Hepatic stellate cell (primary cell): ENCODE measurements at regions not wholly inside any gene's neighbourhood (a gene's known extent, or its start where the extent isn't known, plus 50 kb on each side); places are given as distances from the start of the nearest gene placed in this dataset.

Source experiments
- DNase-seq: peaks from one replicate; pipeline ENCODE4 v3.0.0; 2011; ENCODE audit warnings: low spot score

DNA sequence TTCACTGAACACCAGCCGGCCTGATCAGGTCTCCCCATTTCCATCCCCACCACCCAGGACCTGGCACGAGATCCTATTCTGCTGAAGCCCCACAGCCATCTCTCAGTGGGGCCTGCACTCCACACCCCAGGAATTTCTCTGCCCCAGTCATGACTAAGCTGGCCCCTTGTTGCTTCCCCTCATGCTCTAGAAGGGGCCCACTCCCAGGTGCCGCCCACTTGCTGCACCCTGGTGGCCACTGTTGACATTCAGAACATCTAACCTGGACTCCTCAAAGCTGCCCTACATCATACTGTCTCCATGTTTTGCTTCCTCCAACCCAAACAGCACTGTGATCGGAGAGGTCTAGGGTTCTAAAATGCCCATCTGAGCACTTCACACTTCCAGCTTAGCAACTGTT lies 90.7 kb upstream of the KLHL29 start:
- DNase-seq = no peak

DNA sequence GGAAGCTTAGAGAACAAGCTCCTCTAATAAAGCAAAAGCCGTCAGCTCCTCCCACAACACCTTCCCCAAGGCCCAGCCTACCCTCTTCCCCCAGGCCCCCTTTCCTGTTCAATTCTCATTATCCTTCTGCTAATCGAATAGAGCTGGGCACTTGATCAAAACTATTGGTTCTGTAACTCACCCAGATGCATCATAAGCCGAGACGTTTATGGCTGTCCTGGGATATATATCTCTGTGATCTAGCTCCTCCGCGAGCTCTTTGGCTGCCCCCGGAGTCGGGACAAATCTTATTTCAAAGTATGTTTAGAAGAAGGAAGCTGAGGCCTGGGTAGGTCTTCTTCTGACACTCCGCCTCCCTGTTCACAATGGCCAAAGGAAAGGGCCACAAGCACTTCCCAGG lies 88.3 kb upstream of the KLHL29 start:
- DNase-seq = no peak

DNA sequence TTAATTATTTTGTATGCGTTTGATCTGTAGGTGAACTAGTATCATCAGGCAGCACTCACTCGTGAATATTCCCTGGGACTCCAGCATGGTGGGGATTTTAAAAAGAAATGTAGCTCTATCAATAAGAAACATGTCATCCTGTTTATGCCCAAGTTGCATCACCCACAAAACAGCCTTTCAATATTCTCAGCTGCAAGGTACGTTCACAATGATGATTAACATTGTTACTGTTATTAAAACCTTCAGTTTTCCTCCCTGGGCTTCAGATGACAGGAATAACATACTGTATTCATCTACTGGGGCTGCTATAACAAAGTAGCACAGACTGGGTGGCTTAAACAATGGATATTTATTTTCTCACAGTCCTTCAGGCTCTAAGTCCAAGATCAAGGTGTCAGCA lies 87.9 kb upstream of the KLHL29 start:
- no peak for DNase-seq

DNA sequence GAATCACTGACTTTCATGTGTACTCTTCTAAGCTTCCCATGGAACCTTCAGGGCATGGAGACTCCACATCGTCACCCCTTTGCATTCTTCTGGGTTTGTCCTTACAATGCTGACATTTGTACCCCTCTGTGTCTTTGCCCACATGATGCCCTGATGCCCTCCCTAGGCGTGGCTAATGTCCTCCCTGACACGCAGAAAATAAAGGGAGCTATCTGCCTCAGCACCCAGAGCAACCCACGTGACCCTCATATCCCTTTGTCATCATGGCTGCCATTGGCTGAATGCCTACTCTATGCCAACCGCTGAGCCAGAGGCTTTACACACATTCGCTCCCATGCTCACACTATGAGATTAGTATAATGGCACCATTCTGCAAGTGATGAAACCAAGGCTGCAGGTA lies 86.4 kb upstream of the KLHL29 start:
- DNase-seq = no peak

DNA sequence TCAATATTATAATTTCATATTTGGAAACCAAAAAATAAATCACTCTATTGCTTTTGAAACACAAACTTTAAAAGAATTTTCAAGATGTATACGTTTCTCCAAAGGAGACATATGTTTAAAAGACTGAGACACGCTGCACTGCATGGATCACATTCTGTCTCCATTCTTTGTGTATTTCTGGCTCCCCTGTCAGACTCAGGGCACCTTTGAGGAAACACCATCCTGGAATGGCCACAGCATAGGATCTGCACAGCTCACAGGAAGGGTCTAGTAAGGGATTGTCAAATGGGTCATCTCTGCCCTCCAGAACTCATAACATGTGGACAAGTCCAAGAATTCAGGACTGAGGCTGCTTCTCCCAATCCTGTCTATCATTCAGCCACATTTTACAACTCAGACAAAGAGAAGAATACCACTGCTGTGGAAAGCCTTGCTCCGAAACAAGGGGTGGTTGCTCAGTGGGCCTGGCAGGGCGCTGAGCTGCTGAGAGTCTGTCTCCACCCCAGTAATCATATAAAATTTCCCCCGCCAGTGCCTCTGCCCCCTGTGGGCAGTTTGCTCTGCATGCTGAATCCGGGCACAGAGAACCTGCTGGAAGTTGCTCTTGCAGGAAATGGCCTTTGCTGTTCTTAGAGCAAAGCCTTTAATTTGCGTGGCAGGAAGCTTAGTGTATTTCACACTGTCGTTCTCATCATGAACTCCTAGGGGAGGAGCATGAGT lies 85.3 kb upstream of the KLHL29 start:
- no peak for DNase-seq

DNA sequence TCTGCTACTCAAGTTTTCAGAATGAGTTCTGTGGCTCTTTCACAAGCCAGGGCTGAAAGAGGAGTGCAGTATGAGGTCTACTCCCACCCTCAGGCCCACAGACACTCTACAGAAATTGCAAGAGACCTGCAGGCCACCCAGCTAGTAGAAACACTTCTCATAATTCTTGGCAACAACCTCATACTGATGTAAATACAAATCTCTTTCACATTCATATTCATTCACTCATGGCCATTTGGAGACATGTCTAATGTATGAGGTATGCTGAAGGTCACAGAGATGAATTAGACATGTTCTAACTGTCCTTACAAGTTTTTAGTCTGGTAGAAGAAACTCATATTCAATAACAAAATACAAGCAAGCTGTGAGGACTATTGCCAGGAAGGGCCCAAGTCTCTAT lies 83.8 kb upstream of the KLHL29 start:
- DNase-seq = no peak

DNA sequence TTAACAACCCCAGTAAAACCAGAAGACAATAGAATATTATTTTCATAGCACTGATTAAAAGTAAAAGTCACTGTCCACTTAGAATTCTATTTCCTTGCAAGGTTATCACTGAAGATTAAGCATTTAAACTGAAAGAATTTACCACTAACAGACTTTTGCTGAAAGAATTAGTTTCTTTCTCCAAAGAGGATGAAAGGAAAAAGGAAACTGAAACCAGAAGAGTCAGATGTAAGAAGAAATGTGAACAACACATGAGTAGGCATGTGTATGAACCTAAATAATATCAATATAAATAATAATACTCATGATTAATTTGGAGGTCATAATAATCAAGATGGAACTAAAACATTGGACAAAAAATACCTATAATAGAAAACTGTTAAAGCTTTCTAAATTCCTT lies 82.4 kb upstream of the KLHL29 start:
- DNase-seq = no peak

DNA sequence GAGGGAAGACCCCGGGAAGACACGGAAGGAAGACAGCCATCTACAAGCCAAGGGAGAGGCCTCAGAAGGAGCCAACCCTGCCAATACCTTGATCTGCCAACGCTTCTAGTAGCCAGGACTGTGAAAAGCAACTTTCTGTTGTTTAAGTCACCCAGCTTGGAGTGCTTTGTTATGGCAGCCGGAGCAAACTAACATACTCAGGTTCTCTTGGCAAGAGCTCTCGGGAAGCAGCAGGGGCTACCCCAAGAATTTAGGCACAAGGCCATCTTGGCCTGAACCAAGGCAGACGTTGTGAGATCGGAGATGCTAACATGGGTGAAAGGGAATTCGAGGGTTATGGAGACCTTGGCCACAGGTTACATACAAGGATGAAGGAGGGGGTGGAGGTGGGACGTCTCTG lies 78.6 kb upstream of the KLHL29 start:
- no peak for DNase-seq

DNA sequence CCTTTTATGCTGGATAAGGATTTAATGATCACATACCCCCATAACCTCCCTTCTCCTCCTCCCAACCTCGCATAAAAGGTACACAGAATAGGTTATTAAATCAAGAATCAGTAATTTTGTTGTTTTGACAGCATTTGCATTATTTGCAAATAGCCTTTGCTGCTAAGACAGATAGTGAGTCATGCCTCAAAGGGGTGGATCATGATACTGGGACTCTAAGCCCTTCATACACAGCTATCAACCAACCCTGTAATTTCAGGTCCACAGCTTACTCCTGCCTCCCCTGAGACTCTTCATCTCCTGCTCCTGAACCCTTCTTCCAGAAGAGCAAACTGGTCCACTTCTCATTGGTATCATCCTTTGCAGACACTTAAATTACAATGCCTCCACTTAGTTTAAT lies 73.8 kb upstream of the KLHL29 start:
- DNase-seq = no peak

DNA sequence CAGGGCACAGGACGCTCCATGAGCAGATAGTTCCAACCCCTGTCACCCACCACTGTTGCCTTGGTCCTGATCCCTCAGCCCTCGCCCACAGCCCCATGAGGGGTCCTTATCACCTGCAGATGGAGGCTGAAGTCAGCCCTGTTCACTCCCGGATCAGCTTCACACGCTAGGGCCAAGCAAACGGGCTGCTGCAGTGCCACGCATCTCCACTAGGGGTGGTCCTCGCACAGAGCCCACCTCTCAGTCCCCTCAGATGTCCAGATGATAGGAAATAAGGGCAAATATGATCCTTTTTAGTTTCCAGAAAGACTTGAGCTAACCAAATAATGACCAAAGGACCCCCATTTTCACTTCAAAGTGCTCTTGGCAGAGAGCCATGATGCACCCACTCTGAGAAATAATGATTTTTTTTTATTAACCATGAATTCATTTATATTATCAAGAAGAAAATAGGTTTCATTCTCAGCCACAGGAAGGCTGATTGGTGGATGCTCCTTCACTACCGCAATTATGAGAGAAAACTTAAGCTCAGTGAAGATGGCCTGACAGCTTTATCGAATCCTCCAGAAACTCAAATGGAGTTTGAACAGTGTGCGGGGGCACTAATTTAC lies 71.9 kb upstream of the KLHL29 start:
- DNase-seq = no peak

DNA sequence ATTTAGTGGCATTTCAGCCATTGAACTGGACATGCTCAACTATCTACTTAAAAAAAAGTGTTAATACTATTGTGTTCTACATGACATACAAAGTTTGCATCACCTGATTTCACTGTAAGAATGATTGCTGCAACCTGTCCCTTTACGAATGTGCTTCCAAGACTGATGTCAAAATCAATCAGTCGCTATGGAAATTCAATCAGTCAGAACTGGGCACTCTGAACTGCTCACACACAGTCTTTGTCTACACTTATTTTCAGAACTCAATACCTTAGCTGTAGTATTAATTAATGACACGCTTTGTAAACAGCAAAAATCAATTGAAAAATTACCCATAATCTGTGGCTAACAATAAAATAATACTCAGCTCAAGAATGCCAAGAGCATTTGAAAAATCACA lies 70.3 kb upstream of the KLHL29 start:
- DNase-seq = no peak

DNA sequence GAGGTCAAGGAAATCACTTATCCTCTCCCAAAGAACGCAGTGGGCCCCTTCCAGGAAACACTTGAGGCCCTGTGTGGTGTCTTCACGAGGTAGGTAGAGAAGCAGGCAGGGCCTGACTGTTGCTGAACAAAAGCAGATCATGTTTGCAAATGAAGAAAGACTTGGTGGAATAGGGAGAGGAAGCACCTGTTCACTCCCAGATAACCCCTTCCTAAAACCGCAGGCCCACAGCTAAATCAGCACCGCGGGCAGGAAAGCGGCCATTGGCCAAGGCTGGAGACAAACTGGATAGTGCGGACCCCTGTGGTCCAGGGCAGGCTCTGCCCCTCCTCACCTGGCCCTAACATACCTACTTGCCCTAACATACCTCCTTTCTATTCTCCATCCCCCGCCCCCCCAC lies 64.9 kb upstream of the KLHL29 start:
- no peak for DNase-seq

DNA sequence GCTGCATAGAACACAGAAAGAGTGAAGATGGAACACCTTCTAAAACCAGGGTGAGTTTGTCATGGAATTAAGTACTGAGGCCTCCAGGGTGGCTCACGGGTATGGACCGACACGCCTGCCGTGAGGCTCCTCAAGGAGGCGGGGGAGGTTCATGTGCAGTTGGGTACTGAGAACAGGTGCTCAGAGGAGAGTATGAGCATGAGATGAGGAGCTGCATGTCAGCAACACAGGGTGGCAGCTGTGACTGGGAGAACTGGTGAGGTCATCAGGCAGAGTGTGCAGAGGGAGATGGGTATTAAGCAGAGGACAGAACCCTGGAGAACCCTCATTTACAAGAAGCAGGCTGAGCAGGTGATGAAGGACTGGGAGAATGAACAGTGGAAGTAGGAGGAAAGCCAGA lies 63.2 kb upstream of the KLHL29 start:
- no peak for DNase-seq

DNA sequence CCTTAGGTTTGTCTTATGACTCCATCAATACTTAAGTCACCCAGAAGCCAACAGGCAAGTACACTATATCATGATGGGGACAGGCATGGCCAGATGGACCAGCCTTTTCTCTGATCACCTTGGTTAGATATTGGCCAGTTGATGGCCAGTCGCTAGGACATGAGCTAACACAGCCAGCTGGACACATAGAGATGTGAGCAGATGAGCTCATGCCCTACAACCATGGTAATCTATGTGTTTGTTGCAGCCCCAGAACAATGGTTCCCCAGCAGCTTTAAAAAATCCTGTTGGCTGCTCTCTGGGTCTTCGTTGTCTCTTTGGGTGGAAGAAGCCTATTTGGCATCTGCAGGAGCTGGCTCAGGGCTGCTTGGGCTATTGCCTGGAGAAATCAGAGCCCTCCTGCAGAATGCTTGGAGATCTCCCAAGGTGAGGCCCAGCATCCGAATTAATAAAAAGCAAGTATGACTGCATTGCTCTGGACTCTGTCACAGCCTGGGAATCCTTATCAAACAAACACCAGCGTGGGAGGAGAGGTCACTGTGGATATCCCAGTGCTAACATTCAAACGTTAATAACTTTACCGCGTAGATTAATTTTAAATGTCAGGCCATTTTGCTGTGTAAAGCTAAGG lies 62.3 kb upstream of the KLHL29 start:
- no peak for DNase-seq

DNA sequence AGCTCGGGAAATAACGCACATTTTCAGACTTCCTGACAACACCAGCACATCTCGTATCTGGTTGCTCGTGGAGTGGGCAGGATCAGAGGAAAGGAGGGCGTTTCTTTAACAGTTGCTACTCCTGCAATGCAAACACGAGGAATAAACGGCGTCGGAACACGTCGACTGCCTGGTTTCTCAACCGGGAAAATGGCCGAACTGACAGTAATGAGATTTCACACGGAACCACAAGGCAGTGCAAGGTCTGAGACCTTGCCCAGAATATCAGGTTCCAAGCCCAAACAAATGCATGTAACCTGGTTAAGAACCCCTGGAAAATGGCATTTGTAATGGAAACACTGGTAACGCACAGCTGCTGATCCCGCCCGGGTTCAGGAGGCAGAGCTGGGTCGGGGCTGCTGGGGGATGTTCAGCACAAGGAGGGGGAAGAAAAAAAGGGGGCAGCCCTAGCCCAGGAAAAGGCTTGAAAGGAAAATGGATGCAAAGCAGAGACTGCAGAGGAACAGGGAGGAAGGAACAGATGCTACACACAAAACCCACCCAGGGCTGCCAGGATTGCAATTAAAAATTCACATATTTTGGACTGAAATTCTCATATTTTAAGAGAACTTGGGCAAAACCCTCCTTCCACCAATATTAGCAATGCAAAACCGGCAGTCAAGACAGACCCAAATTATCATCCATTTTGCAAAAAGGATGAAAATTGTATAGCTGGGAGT lies 61.6 kb upstream of the KLHL29 start:
- DNase-seq = no peak

DNA sequence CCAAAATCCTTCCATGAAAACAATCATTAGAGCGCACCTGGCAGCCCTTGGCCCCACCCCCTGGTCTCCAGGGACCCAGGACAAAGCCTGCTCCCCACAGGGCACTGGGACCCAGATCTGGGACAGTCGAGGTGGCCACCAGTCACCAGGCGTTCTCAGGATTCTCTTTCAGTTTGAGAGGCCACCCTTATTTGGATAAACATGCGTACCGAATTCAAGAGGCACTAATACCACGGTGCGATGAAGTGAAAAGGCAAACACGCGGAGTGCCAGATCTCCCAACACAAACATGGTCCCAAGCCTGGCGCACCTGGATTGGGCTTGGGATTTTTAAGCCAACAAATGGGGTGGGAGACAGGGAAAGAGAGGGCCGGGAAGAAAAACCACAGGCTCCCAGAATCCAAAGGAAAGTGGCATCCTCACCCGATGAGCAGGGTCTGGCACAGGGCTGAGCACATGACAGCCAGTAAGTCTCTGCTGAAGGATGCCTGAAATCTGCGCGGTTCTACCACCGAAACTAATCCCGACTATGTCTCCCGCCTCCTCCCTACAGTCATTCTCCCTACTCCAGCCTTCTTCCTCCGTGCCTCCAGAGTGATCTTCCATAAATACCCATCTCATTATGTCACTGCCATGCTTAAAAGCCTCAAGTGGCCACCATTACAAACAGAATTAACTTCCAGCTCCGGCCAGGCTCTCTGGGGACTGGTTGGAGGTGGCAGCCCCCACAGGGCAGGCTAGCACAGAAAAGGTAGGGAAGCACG lies 60.9 kb upstream of the KLHL29 start:
- DNase-seq = no peak

DNA sequence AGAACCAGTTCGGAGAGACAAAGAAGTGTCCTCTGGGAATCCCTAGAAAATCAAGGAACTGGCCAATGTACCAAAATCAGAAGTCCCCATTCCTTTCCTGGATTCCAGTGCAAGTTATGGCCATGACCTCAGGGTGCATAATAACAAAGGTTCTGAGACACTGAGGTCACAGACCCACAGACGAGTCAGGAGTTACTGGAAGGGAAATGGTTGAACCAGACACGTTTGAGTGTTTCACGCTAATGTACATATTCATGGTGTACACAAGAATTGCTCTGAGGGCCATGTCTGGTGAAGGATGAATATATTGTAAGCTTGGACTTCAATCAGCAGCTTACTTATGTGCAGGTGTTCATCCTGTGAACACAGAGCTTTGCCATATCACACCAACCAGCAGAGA lies 58.6 kb upstream of the KLHL29 start:
- no peak for DNase-seq

DNA sequence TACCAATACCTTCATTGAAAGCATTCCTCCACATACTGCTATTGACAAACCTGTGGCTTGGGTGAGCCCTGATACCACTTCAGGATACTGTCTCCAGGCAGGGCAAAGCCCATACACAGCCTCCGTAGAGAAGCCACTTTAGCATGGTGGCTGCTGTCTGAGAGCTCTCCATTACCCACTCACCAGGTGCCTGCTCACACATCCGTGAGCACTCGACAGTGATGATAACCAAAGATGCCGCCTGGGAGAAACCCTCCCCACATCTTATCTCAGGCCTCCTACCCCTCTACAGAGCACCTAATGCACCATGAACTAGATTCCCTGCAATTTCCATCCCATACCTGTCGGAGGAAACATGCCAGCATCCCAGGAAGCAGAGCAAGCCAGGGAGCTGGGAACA lies 57.6 kb upstream of the KLHL29 start:
- DNase-seq = no peak

DNA sequence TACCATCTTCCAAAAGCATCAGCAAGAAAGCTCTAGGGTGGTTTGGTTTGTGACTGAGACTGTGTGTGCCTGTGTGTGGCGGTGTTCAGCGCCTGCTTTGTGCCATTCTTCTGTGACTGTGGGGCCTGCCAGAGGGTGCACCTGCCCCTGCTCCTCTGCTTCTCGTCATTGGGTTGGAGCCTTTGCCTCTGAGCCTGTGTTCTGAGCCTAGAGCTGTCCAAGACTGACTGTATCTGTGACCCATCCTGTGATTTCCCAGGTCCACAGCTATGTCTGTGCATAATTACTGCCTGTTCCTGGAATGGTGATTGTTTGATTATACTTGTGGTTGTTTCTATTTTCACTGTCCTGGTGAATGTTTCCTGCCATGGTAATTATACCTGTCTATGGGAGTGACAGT lies 57.1 kb upstream of the KLHL29 start:
- no peak for DNase-seq

DNA sequence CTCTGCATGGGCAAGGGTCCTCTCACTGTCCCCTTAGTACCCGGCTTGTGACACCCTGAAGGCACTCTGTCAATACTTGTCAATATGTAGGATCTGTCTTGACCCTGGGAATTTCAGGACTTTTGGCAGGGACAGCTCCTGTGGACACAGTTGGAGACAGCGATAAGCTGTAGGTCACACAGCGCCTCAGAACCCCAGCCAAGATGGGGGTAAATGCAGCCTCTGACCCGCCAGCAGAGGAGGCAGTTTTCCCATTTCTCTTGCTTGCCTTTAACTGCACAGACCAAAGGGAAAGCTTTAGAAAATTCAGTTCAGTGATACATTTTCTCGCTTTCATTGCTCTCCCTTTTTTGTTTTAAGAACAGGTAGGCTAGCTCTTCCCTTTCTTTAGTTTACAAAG lies 54.8 kb upstream of the KLHL29 start:
- DNase-seq = no peak
